AG04450 (cell line): ENCODE measurements at regions not wholly inside any gene's neighbourhood (a gene's known extent, or its start where the extent isn't known, plus 50 kb on each side); places are given as distances from the start of the nearest gene placed in this dataset.

ENCODE experiments used
- CTCF ChIA-PET: fragments of 300-600, 350-600 bp; formaldehyde crosslinking; extraction: SDS; loops from one replicate; lab custom pipeline; 2022; ENCODE audit warnings: antibody characterized with exemption, inconsistent platforms; lab: Charles Lee
- POLR2A ChIA-PET: fragments of 350-600 bp; formaldehyde crosslinking; extraction: SDS; loops from one replicate; lab custom pipeline; 2021; ENCODE audit warnings: antibody characterized with exemption, inconsistent platforms; lab: Yijun Ruan, JAX
- DNase-seq: peaks from one replicate; pipeline ENCODE4 v3.0.0-alpha.2; 2011; ENCODE audit warnings: low read depth, low spot score
- H3K27ac ChIP-seq: one replicate; pipeline ENCODE4 v1.5.1; 2012; ENCODE audit warnings: low read depth, low read length, control low read depth
- H3K27me3 ChIP-seq: one replicate; pipeline ENCODE4 v1.6.0; 2012; ENCODE audit warnings: low read length; ENCODE audit not compliant: control insufficient read depth, insufficient read depth
- H3K4me3 ChIP-seq: 2 replicates; pipeline ENCODE4 v1.5.1; 2011; ENCODE audit warnings: mild to moderate bottlenecking, low read depth, low read length, control low read depth
- H3K9me3 ChIP-seq: 2 replicates; pipeline ENCODE4 v1.5.1; 2012; ENCODE audit warnings: low read length; ENCODE audit not compliant: control insufficient read depth, insufficient read depth
- TF ChIP-seq, protein P1 (sequence below): IDR thresholded peaks from 2 replicates; pipeline ENCODE4 v1.5.1; 2011; ENCODE audit warnings: low read depth, low read length, control low read depth, inconsistent platforms

DNA sequence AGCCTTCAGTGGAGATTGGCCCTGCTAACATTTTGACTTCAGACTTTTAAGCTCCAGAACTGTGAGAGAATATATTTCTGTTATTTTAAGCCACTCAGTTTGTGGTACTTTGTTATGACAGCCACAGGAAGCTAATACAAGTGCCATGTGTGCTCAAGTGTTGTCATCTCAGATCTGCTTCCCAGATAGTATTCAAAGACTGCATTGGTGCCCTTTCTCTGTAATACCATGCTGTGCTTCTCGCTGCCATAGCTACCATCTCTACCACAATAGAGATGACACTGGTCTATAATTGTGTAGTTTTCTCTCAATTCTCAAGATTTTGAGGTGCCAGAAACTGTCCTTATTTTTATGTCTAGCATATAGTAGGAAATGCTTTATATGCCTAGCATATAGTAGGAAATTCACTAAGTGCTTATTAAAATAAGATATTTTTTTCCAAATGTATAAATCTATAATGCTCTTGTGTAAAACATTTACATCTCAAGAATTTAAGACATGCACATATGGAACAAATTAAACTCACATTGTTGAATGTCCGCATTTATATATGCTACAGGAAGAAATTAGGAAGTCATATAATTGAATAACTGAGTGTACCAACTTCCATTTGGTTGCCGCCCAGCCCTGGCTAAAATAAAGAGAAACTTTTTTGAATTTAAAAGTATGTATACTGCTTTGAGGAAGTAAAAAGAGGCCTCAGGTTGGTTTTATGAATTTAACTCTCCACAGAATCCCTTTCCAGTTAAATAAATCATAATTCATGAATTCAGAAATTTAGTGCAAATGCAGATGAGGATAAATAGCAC is 77.6 kb downstream of the TPBG start:
- no peaks in the 10 kb centered on the region for H3K27me3 ChIP-seq
- ChIA-PET POLR2A (no interaction called here), CTCF (no interaction called here)
- no peak overlapping the region for H3K4me3 ChIP-seq
- H3K27ac ChIP-seq, result no peak overlapping the region
- no peak for DNase-seq
- H3K9me3 ChIP-seq, result no peaks in the 10 kb centered on the region
- TF ChIP-seq, protein P1, sequence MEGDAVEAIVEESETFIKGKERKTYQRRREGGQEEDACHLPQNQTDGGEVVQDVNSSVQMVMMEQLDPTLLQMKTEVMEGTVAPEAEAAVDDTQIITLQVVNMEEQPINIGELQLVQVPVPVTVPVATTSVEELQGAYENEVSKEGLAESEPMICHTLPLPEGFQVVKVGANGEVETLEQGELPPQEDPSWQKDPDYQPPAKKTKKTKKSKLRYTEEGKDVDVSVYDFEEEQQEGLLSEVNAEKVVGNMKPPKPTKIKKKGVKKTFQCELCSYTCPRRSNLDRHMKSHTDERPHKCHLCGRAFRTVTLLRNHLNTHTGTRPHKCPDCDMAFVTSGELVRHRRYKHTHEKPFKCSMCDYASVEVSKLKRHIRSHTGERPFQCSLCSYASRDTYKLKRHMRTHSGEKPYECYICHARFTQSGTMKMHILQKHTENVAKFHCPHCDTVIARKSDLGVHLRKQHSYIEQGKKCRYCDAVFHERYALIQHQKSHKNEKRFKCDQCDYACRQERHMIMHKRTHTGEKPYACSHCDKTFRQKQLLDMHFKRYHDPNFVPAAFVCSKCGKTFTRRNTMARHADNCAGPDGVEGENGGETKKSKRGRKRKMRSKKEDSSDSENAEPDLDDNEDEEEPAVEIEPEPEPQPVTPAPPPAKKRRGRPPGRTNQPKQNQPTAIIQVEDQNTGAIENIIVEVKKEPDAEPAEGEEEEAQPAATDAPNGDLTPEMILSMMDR, result no peak

DNA sequence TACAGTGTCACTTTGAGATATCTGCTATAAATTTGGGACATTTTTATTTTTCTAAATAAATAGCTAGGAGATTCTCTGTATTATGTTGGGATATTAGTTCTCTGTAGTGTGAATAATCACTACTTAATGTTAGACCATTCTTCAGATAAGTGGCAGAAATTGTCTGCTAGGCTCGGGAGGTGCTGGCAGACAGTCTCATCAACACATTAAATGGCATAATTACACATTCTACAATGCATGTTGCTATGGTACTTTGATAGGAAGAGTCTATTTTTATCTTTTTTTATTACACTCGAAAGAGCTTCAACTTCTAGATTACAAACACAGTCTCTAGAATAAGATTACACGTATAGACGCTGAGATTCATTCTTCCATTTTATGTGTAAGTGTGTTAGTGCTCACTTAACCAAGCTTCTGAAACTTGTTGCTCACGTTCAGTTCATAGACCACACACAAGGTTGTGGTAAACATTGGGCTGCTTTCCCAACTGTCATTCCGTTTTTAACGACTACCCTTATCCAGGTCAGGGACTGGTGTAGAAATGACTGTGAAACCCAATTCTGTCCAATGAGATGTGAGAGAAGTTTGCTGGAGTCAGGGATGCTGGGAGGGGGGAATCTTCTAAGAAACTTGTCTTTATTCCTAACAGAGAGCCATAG is 78.6 kb downstream of the TPBG start:
- Histone ChIP-seq H3K27me3 (no peaks in the 10 kb centered on the region), H3K27ac (no peak overlapping the region), H3K9me3 (no peaks in the 10 kb centered on the region), H3K4me3 (no peak overlapping the region)
- POLR2A ChIA-PET, result no interaction called here
- DNase-seq, result no peak
- TF ChIP-seq, protein P1, result no peak
- CTCF ChIA-PET, result no interaction called here

DNA sequence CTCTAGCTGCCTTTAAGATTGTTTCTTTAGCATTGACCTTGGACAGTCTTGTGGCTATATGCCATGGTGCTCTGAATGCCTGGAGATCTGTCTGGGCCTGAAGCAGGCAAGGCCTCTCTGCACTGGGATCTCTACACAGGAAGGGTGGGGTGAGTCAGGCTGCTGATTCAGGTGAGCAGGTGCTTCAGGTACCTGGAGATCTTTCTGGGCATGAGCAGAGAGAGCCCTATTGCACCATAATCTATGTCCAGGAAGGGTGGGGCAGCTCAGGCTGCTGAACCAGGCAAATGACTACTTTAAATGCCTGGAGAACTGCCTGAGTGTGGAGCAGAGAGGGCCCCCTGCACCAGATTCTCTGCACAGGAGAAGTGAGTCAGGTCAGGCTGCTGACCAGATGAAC is 94.5 kb downstream of the TPBG start:
- ChIA-PET CTCF (no interaction called here), POLR2A (no interaction called here)
- no peak overlapping the region for H3K4me3 ChIP-seq
- TF ChIP-seq, protein P1, result no peak
- DNase-seq, result no peak
- no peaks in the 10 kb centered on the region for H3K9me3 ChIP-seq
- H3K27ac ChIP-seq, result no peak overlapping the region
- H3K27me3 ChIP-seq, result no peaks in the 10 kb centered on the region

DNA sequence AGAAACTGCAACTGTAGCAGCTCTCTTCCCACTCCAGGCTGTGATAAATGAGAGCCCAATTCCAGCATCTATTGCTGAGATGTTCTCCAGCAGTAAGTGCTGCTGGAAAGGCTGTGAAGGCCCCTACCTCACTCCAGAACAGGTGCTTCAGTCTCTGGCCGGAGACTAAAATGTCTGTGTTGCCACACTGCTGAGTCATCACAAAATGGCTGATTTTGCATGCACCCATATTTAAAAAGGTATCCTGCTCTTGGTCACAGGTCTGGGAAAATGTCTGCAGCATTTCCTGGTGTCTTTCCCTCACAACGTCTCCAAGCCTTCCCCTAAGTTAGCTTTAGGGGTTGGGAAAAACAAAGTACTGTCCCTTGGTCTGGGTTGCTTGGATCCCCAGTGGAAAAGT is 95.1 kb downstream of the TPBG start:
- ChIA-PET CTCF (no interaction called here), POLR2A (no interaction called here)
- no peaks in the 10 kb centered on the region for H3K27me3 ChIP-seq
- H3K9me3 ChIP-seq, result no peaks in the 10 kb centered on the region
- H3K4me3 ChIP-seq, result no peak overlapping the region
- TF ChIP-seq, protein P1, result no peak
- no peak overlapping the region for H3K27ac ChIP-seq
- no peak for DNase-seq

DNA sequence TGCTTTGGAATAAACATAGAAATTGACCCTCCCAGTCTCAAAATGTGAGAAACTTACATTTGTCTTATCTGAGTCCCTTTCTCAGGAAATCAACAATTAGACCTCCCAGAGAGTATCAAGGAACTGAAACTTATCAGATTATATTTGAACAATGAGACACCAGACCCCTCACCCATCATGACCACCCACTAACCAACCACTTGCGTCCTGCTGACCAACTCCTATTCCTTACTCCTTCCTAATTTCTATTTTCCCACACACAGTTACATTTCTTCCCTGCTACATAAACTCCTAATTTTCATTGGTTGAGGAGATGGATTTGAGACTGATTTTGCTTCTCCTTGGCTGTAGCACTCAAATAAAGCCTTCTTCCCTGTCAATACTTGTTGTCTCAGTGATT is 97.9 kb downstream of the TPBG start:
- Histone ChIP-seq H3K4me3 (no peak overlapping the region), H3K9me3 (no peaks in the 10 kb centered on the region), H3K27me3 (no peaks in the 10 kb centered on the region), H3K27ac (no peak overlapping the region)
- TF ChIP-seq, protein P1, result no peak
- no peak for DNase-seq
- POLR2A ChIA-PET, result no interaction called here
- CTCF ChIA-PET, result no interaction called here
